Peyer's patch (tissue), 4 donors: ENCODE measurements at regions not wholly inside any gene's neighbourhood (a gene's known extent, or its start where the extent isn't known, plus 50 kb on each side); places are given as distances from the start of the nearest gene placed in this dataset.

Experiments
- DNase-seq, 3 donors: peaks; one replicate each; pipeline ENCODE4 v3.0.0-alpha.2; 2017 to 2019
- H3K27ac ChIP-seq, 4 donors: fragments of 200-600 bp; sonication (generic); one replicate each; pipeline ENCODE4 v1.5.1; 2016 to 2019
- H3K27me3 ChIP-seq, 2 donors: fragments of 200-600 bp; sonication (generic); one replicate each; pipeline ENCODE4 v1.5.1; 2019
- H3K36me3 ChIP-seq, 3 donors: fragments of 200-600 bp; sonication (generic); one replicate each; pipeline ENCODE4 v1.5.1; 2016 to 2019
- H3K4me1 ChIP-seq, 4 donors: fragments of 200-600 bp; sonication (generic); one replicate each; pipeline ENCODE4 v1.5.1; 2016 to 2019
- H3K4me3 ChIP-seq, 4 donors: fragments of 200-600 bp; sonication (generic); 1 replicate in 3 of 4; 2 replicates in 1 of 4; pipeline ENCODE4 v1.5.1; 2016 to 2019; ENCODE audit warnings: mild to moderate bottlenecking in 1 of 4
- H3K9me3 ChIP-seq, 4 donors: fragments of 200-600 bp; sonication (generic); one replicate each; pipeline ENCODE4 v1.5.1; 2016 to 2019; ENCODE audit warnings: mild to moderate bottlenecking in 1 of 4
- CTCF ChIP-seq, 6 experiments: fragments of 450-650 bp in 4 of 6; fragments of 200-600 bp in 2 of 6; sonication (generic) in 1 of 6; IDR thresholded peaks; one replicate each; pipeline ENCODE4 v1.5.1; 2017 to 2019; ENCODE audit warnings: antibody characterized with exemption in 6 of 6, mild to moderate bottlenecking in 3 of 6, moderate library complexity in 1 of 6
- POLR2A ChIP-seq, 2 donors: fragments of 450-650 bp; IDR thresholded peaks; one replicate each; pipeline ENCODE4 v1.5.1; 2017; ENCODE audit warnings: antibody characterized with exemption in 2 of 2, mild to moderate bottlenecking in 2 of 2, moderate library complexity in 2 of 2

DNA sequence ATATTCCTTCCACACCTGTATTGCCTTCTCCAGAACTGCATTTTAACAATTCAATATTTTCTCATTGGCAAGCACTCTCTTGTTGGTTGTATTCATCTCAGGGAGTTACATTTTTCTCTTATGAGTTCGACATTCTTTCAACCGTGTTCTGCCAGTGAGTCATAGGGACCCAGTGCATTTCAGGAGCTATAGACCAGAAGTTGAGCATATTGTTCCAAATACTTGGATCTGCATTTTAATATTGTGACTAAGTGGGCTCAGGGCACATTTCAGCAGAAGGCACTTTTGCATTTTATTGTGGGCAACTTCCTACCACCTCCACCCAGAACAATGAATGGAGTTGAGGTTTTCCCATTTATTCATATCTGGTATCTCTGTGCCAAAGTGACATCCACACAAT lies 132.8 kb downstream of the TNFSF18 start:
- Histone ChIP-seq H3K36me3 (no peaks in the 10 kb centered on the region), H3K9me3 (peaks cover 0 to 4% (median under 1%) of the 10 kb centered on the region in 4 donors), H3K27ac (no peak overlapping the region), H3K27me3 (no peaks in the 10 kb centered on the region), H3K4me3 (no peak overlapping the region), H3K4me1 (no peaks in the 10 kb centered on the region)
- TF ChIP-seq POLR2A (IDR thresholded peaks at IDR 0.05) (no peak), CTCF (IDR thresholded peaks at IDR 0.05) (no peak)
- DNase-seq: no peak

GRCh38 chr1:172918478-172918877 lies 132.3 kb downstream of the TNFSF18 start:
- no peak overlapping the region for H3K27ac ChIP-seq
- no peaks in the 10 kb centered on the region for H3K9me3 ChIP-seq
- DNase-seq: no peak
- H3K36me3 ChIP-seq: no peaks in the 10 kb centered on the region
- TF ChIP-seq POLR2A (IDR thresholded peaks at IDR 0.05) (no peak), CTCF (IDR thresholded peaks at IDR 0.05) (no peak)
- H3K27me3 ChIP-seq: no peaks in the 10 kb centered on the region
- no peak overlapping the region for H3K4me3 ChIP-seq
- no peaks in the 10 kb centered on the region for H3K4me1 ChIP-seq

DNA sequence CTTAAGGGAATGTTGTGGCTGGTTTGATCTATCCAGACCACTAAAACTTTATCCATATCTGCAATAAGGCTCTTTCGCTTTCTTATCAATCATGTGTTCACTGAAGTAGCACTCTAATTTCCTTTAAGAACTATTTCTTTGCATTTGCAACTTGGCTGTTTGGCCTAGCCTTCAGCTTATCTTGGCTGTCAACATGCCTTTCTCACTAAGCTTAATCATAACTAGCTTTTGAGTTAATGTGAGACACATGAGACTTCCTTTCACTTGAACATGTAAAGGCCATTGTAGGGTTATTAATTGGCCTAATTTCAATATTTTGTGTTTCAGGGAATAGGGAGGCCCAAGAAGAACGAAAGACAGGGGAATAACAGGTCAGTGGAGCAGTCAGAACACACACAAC lies 124.7 kb downstream of the TNFSF18 start:
- Histone ChIP-seq H3K36me3 (no peaks in the 10 kb centered on the region), H3K27ac (no peak overlapping the region), H3K27me3 (no peaks in the 10 kb centered on the region), H3K4me3 (no peak overlapping the region), H3K9me3 (no peaks in the 10 kb centered on the region), H3K4me1 (no peaks in the 10 kb centered on the region)
- no peak for DNase-seq
- no peak for TF ChIP-seq POLR2A (IDR thresholded peaks at IDR 0.05)
- no peak for TF ChIP-seq CTCF (IDR thresholded peaks at IDR 0.05)

- no peak for DNase-seq
- peak overlapping the region in 1 of 4 donors; percentile 19 for H3K27ac ChIP-seq
- TF ChIP-seq CTCF (IDR thresholded peaks at IDR 0.05) (no peak), POLR2A (IDR thresholded peaks at IDR 0.05) (no peak)
- no peaks in the 10 kb centered on the region for H3K27me3 ChIP-seq
- H3K4me1 ChIP-seq: no peaks in the 10 kb centered on the region
- H3K4me3 ChIP-seq: no peak overlapping the region
- no peaks in the 10 kb centered on the region for H3K36me3 ChIP-seq
- no peaks in the 10 kb centered on the region for H3K9me3 ChIP-seq
Observed at GRCh38 chr1:172928412-172928811, 122.3 kb downstream of the TNFSF18 start.

DNA sequence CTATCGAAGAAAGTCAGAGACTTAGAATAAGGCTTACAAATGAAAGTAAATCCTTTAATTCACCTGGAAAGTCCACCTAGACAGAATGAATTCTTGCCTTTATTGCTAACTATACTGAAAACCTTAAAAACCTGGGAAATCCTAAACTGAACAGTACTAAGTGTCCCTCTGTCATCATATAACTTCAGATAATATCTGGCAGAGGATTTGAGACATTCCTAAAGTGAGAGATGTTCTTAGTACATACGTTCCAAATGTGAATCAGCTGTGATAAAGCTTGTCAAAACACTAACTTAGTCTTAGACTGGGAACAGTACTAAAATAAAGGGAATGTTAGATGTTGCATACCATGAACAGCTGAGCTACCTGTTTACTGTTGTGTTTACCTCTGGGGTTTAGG lies 121.7 kb downstream of the TNFSF18 start:
- Histone ChIP-seq H3K27ac (peak overlapping the region in 1 of 4 donors; percentile 19), H3K36me3 (no peaks in the 10 kb centered on the region), H3K27me3 (no peaks in the 10 kb centered on the region), H3K4me3 (no peak overlapping the region), H3K9me3 (no peaks in the 10 kb centered on the region), H3K4me1 (no peaks in the 10 kb centered on the region)
- TF ChIP-seq POLR2A (IDR thresholded peaks at IDR 0.05): no peak
- no peak for TF ChIP-seq CTCF (IDR thresholded peaks at IDR 0.05)
- no peak for DNase-seq

GRCh38 chr1:172930142-172930541 lies 120.6 kb downstream of the TNFSF18 start:
- H3K27me3 ChIP-seq: no peaks in the 10 kb centered on the region
- no peaks in the 10 kb centered on the region for H3K36me3 ChIP-seq
- TF ChIP-seq POLR2A (IDR thresholded peaks at IDR 0.05): no peak
- no peak for TF ChIP-seq CTCF (IDR thresholded peaks at IDR 0.05)
- H3K4me3 ChIP-seq: no peak overlapping the region
- no peaks in the 10 kb centered on the region for H3K4me1 ChIP-seq
- no peak overlapping the region for H3K27ac ChIP-seq
- no peak for DNase-seq
- no peaks in the 10 kb centered on the region for H3K9me3 ChIP-seq
